BLaER1 (cell line): ENCODE measurements at regions not wholly inside any gene's neighbourhood (a gene's known extent, or its start where the extent isn't known, plus 50 kb on each side); places are given as distances from the start of the nearest gene placed in this dataset.

ENCODE experiments used
- H3K27ac ChIP-seq: shearing (Covaris generic); formaldehyde crosslinking; 2 replicates; pipeline ENCODE4 v1.8.1; 2022
- H3K27me3 ChIP-seq: shearing (Covaris generic); formaldehyde crosslinking; 2 replicates; pipeline ENCODE4 v1.8.1; 2022
- H3K36me3 ChIP-seq: shearing (Covaris generic); formaldehyde crosslinking; 2 replicates; pipeline ENCODE4 v1.8.1; 2022
- H3K4me1 ChIP-seq: shearing (Covaris generic); formaldehyde crosslinking; 2 replicates; pipeline ENCODE4 v1.8.1; 2022
- H3K4me2 ChIP-seq: shearing (Covaris generic); formaldehyde crosslinking; 2 replicates; pipeline ENCODE4 v1.8.1; 2022
- H3K4me3 ChIP-seq: shearing (Covaris generic); formaldehyde crosslinking; 2 replicates; pipeline ENCODE4 v1.8.1; 2022
- H3K9ac ChIP-seq: shearing (Covaris generic); formaldehyde crosslinking; 2 replicates; pipeline ENCODE4 v1.8.1; 2022
- H3K9me3 ChIP-seq: shearing (Covaris generic); formaldehyde crosslinking; 2 replicates; pipeline ENCODE4 v1.8.1; 2022
- H4K20me1 ChIP-seq: shearing (Covaris generic); formaldehyde crosslinking; 2 replicates; pipeline ENCODE4 v1.8.1; 2022
- Cebpa-rat ChIP-seq: shearing (Covaris generic); IDR thresholded peaks from 2 replicates; pipeline ENCODE4 v1.8.1; 2022

GRCh38 chr1:47651311-47652089 lies 213.7 kb downstream of the FOXD2 start:
- Histone ChIP-seq H3K4me3 (no peak overlapping the region), H3K36me3 (no peaks in the 10 kb centered on the region), H4K20me1 (no peaks in the 10 kb centered on the region), H3K27me3 (no peaks in the 10 kb centered on the region), H3K4me2 (peak overlapping the region; percentile 10; the same call in 1 of the 2 replicates), H3K27ac (no peak overlapping the region), H3K9ac (no peak overlapping the region), H3K4me1 (no peaks in the 10 kb centered on the region; the same call in 1 of the 2 replicates), H3K9me3 (no peaks in the 10 kb centered on the region)
- TF ChIP-seq Cebpa-rat: no peak

- Histone ChIP-seq H3K27me3 (no peaks in the 10 kb centered on the region), H3K9ac (no peak overlapping the region), H3K36me3 (no peaks in the 10 kb centered on the region), H3K27ac (no peak overlapping the region), H4K20me1 (no peaks in the 10 kb centered on the region), H3K4me2 (no peak overlapping the region), H3K4me1 (peaks cover 2% of the 10 kb centered on the region), H3K4me3 (no peak overlapping the region), H3K9me3 (no peaks in the 10 kb centered on the region)
- no peak for TF ChIP-seq Cebpa-rat
Observed at GRCh38 chr1:47655521-47656300, 217.9 kb downstream of the FOXD2 start.

- Histone ChIP-seq H3K36me3 (no peaks in the 10 kb centered on the region), H4K20me1 (no peaks in the 10 kb centered on the region), H3K27ac (no peak overlapping the region), H3K9ac (no peak overlapping the region), H3K9me3 (no peaks in the 10 kb centered on the region), H3K4me2 (no peak overlapping the region), H3K4me3 (no peak overlapping the region), H3K27me3 (no peaks in the 10 kb centered on the region), H3K4me1 (peaks cover 10% of the 10 kb centered on the region)
- no peak for TF ChIP-seq Cebpa-rat
Observed at GRCh38 chr1:47656719-47657685, 219.2 kb downstream of the FOXD2 start.

- Histone ChIP-seq H3K4me2 (no peak overlapping the region), H3K4me3 (no peak overlapping the region), H4K20me1 (no peaks in the 10 kb centered on the region), H3K36me3 (no peaks in the 10 kb centered on the region), H3K4me1 (peaks cover 24% of the 10 kb centered on the region), H3K27ac (no peak overlapping the region), H3K9ac (no peak overlapping the region), H3K9me3 (no peaks in the 10 kb centered on the region), H3K27me3 (no peaks in the 10 kb centered on the region)
- TF ChIP-seq Cebpa-rat: no peak
Observed at GRCh38 chr1:47658161-47658920, 220.5 kb downstream of the FOXD2 start.

DNA sequence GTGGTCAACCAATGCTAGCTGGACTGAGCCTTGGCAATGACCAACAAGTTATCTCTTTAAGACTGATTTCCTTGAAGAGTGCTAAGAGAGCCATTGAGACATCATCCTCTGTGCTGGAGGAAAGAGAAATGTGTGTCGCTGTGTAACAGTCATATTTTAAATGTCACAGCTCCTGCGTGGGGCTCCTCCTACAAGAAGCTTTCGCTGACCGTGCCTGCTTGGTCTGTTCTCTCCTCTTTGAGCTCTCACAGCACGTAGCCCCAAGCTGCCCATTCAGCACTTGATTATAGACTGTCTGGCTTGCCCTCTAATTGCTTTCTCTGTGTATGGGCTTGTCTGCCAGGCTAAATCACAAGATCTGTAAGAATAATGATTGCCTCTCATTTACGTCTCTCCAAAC lies 221.3 kb downstream of the FOXD2 start:
- no peaks in the 10 kb centered on the region for H3K9me3 ChIP-seq
- no peak for TF ChIP-seq Cebpa-rat
- H3K4me1 ChIP-seq: peaks cover 32% of the 10 kb centered on the region
- H3K4me2 ChIP-seq: no peak overlapping the region
- H3K27ac ChIP-seq: no peak overlapping the region
- no peaks in the 10 kb centered on the region for H4K20me1 ChIP-seq
- no peaks in the 10 kb centered on the region for H3K27me3 ChIP-seq
- no peak overlapping the region for H3K4me3 ChIP-seq
- H3K9ac ChIP-seq: no peak overlapping the region
- no peaks in the 10 kb centered on the region for H3K36me3 ChIP-seq

DNA sequence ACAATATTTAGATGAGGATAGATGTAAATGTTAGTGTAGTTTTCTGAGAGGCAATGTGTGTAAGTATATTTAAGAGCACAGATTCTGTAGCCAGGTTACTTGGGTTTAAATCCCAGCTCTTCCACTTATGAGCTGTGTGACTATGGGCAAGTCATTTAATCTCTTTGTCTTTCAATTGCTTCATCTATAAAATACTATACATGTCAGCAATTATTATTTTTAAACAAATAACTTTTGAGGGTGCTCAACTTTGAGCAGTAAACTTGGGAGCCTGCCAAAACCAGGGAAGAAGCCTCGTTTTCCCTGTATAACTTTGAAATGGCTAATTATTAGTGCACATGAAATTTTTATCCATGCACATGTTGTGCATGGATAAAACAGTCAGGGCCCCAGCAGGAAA lies 222.8 kb downstream of the FOXD2 start:
- Histone ChIP-seq H3K4me3 (no peak overlapping the region), H4K20me1 (no peaks in the 10 kb centered on the region), H3K9me3 (0 out of 2 replicates have a peak, but pooled peaks cover 11% of the 10 kb centered on the region), H3K27ac (no peak overlapping the region), H3K27me3 (no peaks in the 10 kb centered on the region), H3K9ac (no peak overlapping the region), H3K4me2 (peak overlapping the region; percentile 49), H3K36me3 (no peaks in the 10 kb centered on the region), H3K4me1 (peaks cover 35% of the 10 kb centered on the region)
- no peak for TF ChIP-seq Cebpa-rat

DNA sequence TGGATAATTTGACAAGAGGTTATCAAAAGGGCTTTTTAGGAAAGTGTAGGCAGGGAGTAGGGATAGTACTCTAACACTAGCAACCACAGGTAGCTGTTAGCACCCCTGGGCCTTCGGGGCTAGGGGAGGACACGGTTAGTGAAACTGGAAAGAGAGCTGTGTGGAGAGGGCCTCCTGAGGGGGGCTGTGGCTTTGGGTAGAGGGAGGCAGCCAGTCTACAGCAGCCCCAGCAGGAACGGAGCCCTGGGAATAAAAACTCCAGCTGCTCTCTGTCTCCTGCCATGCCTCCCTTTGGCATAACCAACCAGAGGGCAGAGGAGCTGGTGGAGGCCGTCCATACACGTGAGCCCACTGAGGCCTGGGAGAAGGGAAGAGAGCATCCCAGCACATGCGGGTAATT lies 223.2 kb downstream of the FOXD2 start:
- Histone ChIP-seq H3K27ac (no peak overlapping the region), H3K4me1 (peaks cover 35% of the 10 kb centered on the region), H3K27me3 (no peaks in the 10 kb centered on the region), H3K4me2 (peak overlapping the region; percentile 49), H3K36me3 (no peaks in the 10 kb centered on the region), H3K4me3 (no peak overlapping the region), H4K20me1 (no peaks in the 10 kb centered on the region), H3K9ac (no peak overlapping the region), H3K9me3 (0 out of 2 replicates have a peak, but pooled peaks cover 15% of the 10 kb centered on the region)
- TF ChIP-seq Cebpa-rat: no peak

DNA sequence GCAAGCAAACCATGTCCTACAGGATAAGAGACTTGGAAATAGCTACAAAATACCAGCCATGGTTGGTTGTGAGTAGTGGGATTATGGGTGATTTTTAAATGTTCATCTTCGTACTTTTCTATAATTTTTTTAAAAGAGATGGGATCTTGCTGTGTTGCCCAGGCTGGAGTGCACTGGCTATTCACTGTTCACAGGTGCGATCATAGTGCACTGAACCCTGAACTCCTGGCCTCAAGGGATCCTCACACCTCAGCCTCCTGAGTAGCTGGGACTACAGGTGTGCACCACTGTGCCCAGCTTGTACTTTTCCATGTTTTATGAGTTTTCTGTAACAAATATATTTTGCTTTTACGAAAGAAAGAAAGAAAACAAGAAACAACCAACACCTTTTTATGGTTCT lies 224.2 kb downstream of the FOXD2 start:
- H4K20me1 ChIP-seq: no peaks in the 10 kb centered on the region
- no peak overlapping the region for H3K4me2 ChIP-seq
- H3K27me3 ChIP-seq: no peaks in the 10 kb centered on the region
- H3K9ac ChIP-seq: no peak overlapping the region
- H3K9me3 ChIP-seq: peaks cover 22% of the 10 kb centered on the region; the same call in 1 of the 2 replicates
- TF ChIP-seq Cebpa-rat: no peak
- H3K27ac ChIP-seq: no peak overlapping the region
- H3K4me3 ChIP-seq: no peak overlapping the region
- H3K4me1 ChIP-seq: peaks cover 35% of the 10 kb centered on the region
- H3K36me3 ChIP-seq: no peaks in the 10 kb centered on the region

DNA sequence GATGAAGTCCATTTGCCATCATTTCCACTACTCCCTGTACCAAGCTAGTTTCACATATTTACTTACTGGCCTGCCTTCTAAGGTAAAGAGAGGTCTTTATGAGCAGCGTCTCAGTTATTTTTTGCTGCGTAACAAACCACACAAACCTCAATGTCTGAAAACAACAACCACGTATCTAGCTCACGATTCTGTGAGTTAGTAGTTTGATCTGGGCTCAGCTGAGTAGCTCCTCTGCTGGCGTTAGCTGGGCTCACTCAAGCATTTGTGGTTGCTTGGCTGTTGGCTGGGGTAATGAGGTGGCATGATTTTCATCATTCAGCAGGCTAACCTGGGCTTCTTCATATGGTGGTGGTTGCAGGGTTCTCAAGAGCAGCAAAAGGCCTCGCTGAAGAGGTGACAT lies 225.4 kb downstream of the FOXD2 start:
- Histone ChIP-seq H3K4me2 (peak overlapping the region; percentile 60), H4K20me1 (no peaks in the 10 kb centered on the region), H3K36me3 (no peaks in the 10 kb centered on the region), H3K4me1 (peaks cover 43% of the 10 kb centered on the region), H3K4me3 (no peak overlapping the region), H3K27ac (no peak overlapping the region), H3K9me3 (peaks cover 29% of the 10 kb centered on the region; the same call in 1 of the 2 replicates), H3K27me3 (no peaks in the 10 kb centered on the region), H3K9ac (no peak overlapping the region)
- TF ChIP-seq Cebpa-rat: no peak
